ENCODE measurements at regions not wholly inside any gene's neighbourhood (a gene's known extent, or its start where the extent isn't known, plus 50 kb on each side); places are given as distances from the start of the nearest gene placed in this dataset.

DNA sequence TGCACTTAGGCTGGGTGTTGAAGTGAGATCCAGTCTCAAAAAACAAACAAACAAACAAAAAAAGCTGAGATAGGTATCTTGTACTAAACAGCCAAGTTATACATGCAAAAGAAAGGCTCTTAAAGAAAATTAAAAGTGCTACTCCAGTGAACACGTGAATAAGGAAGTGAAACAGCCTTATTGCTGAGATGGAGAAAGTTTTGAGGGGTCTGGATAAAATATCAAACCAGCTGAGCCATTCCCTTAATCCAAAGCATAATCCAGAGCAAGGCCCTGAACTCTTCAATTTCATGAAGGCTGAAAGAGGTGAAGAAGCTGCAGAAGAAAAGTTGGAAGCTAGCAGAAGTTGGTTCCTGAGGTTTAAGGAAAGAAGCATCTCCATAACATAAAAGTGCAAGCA, 360.5 kb upstream of the DAB1 start:
- DNase-seq, result no peak

DNA sequence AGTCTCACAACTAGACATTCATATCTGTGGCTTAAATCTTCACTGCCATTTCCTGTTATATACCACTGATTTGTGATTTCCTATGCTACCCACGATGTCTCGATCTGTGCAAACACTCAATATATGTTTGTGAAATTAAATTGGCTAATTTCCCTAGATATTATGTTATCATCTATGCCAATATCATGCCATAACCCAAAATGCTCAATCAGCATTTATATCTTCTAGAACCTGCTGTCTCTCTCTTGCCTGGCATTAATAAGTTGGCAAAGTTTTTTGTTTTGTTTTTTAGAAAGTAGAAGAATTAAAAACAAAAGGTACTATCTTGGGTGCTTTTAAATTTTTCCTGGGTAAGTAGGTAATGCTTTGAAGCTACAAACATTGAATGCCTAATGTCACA, 358.5 kb upstream of the DAB1 start:
- no peak for DNase-seq

DNA sequence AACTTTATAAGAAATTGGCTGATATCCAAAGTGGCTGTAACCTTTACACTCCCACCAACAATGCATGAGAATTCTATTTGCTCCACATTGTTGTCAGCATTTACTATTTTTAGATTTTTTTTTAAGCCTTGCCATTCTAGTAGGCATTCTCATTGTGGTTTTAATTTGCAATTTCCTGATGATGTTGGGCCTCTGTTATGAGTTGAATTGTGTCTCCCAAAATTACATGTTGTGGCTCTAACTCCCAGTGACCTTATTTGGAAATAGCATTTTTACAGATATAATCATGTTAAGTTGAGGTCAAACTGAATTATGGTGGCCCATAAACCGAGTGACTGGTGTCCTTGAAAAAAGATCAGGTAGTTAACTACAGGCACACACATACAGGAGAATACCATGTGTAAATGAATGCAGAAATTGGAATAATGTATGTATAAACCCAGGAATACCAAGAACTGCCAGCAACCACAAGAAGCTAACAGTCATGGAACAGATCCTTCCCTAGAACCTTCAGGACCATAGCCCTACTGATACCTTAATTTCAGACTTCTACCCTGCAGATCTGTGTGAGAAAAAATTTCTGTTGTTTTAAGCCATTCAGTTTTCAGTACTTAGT, 348.8 kb upstream of the DAB1 start:
- no peak for DNase-seq

DNA sequence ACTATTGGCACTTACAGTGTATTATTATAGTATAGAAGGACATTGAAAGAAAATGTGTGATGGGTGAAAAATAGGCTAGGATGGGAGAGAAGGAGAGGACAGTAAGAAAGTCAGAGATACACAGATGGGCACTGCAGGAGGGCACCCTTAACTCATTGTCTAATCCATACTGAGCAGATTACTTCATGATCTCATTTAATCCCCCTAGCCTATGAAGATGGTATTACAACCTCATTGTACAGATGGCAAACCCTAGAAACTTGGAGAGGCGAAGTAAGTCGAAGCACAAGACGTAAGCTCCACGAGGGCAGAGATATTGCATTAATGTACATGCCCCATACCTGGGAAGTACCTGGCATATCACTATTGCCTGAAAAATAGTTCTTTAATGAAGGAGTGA, 346.9 kb upstream of the DAB1 start:
- DNase-seq, result peak; percentile 1

DNA sequence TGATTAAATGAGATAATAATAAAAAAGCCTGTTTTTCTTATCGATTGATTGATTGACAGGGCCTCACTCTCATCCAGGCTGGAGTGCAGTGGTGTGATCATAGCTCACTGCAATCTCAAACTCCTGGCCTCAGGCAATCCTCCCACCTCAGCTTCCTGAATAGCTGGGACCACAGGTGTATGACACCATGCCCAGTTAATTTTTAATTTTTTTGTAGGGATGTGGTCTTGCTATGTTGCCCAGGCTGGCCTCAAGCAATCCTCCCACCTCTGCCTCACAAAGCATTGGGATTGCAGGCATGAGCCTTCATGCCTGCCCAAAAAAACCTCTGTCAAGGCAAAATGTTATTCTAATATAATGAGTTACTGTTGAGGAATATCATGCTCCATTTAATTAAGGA, 346.4 kb upstream of the DAB1 start:
- DNase-seq, result no peak

DNA sequence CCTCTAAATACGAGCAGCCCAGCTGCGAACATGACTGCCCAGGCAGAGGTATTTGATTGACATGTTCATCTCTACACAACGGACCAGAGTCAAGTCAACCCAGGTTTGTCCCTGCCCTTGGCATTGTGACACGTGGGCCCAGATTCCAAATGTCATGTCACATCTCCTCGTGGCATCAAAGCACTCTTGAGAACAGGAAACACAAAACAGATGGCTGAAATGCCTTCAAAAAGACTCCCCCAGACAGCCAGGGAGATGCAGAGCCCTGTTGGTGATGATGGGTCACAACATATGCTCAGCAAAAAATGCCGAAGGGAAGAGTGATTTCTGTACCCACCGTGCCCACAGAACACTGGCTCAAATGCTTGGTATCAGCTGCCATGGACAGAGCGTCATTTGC, 337.8 kb upstream of the DAB1 start:
- no peak for DNase-seq

DNA sequence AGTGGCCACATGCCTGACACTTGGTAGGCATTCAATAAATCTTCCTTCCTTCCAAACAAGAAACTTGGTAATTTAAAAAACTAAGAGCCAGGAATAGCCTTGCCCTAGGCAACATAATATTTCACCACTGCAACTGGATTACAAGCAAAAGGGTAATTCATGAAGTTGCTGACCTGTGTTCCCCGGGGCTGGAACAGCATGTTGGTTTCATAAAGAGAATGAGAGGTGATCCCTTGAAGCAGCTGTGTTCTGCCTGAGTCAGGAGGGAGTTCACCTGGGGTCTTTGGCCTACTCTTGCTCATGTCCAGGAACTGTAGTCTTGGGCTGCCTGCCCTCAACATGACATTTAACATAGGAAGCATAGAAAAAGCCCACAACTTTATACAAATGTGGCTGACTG, 329.0 kb upstream of the DAB1 start:
- DNase-seq, result no peak

DNA sequence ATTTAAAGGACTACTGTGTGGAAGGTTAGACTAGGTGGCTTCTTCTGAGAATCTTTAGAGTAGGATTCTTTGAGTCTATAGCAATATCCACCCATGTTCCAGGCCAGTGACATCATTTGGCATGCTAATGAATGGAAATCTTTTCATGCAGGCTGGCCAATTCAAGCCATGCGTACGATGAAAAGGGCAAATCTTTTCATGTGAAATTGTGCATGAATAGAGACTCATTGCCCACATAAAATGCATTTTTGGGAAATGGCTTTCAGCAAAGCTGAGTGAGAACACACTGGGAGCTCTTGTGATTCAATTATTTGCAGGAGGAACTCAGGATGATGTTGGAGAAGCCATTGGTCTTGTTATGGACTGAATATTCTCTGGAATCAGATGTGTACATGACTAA, 324.9 kb upstream of the DAB1 start:
- no peak for DNase-seq

DNA sequence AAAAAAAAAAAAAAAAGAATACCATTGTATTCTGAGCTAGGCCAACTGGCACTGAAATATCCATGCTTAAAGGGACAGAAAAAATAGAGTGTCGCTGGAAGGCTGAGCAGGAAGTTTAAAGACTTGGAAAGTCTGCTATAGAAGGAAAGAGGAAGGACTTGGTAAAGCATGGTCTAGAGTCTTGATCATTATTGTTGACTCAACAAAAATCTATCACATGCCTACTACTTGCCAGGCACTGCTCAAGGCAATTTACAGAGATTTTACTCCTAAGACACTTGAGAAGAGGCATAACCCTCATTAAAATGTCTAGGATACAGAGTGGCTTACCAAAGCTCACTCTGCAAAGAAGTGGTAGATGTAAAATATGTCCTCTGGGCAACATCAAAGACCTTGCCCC, 324.0 kb upstream of the DAB1 start:
- no peak for DNase-seq

DNA sequence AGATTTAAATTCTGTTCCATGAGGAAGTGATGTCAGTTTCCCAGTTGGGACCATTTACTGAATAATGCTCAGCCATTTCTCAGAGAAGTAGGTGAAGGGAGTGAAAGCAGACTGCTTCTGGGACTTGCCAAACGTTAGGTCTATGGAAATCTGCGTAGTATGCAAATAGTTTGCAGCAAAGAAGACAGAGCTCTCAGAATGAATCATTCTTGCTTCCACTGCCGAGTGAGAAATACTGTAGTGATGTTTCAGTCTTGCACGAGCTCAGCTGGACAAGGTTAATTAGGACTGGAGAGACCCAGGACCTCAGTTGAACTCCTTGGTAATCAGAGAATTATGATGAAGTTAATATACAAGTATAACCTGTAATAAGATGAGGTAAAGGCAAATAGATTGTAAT, 317.7 kb upstream of the DAB1 start:
- no peak for DNase-seq

DNA sequence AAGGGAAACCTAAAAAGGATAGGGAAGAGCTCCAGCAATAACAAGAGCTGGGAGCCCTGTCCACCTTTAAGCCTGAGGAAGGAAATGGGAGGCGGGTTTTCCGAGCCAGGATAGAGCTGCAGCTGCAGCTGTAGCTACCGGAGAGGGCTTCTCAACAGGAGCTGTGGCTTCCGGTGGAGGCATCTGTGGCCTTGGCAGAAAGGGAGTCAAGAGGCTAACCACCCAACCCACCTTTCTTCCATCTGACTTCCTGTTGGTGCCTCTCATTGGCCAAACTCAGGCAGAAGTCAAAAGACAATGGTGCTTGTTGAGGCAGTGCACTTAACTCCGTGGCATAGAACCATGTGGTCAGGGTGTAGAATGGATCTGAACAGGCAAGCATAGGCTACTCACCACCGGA, 313.1 kb upstream of the DAB1 start:
- DNase-seq, result no peak

DNA sequence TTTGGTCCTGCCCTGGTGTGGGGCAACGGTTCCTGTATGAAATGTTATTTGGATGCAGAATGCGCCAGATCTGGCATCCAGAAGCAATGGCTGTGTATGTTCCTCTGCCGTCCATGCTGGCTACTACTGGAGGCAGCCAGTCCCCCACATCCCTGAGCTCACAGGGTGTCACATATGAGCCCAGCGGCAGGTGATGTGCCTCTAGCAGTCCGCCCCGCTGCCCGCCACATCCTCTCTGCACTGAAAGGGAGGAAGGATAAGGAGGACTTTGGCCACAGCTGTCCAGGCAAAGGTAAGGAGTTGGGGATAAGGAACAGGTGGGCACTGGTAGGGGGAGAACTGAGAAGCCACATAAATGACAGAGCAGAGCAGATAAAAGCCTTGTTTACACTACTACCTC, 305.3 kb upstream of the DAB1 start:
- no peak for DNase-seq

DNA sequence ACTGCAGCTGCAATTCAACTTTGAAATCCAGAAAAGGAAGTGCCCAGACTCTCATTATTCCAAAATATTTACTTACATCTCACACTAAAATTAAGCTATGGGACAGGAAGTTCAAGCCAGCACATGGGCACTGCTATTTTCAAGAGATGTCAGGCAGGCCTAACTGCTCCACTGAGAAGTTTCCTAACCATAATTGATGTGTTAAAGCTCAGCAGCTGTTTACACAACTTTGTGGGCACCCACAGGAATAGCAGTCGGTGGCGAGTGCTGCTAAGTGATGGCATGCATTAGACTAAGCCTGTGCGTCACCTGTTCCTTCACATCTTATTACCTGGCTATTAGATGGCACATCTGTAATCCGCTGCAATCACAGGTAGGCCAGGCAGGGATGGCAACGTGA, 303.3 kb upstream of the DAB1 start:
- no peak for DNase-seq

DNA sequence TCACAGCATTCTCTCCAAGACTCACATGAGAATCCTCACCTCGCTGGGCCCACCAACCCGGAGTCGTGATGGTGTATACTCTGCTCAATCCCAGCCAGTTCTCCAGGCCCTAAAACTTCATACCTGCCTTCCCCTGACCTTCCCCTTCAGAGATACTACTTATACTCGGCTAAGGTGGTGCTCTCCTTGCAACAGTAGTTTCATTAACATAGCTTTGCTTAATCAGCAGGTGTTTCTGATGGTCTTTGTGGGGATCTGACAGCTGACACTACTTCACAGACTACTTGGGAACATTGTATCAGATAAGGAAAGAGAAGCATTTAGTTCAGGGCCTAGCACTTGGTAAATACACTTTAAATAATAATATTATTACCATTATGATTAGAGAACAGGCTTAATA, 301.5 kb upstream of the DAB1 start:
- DNase-seq, result no peak

DNA sequence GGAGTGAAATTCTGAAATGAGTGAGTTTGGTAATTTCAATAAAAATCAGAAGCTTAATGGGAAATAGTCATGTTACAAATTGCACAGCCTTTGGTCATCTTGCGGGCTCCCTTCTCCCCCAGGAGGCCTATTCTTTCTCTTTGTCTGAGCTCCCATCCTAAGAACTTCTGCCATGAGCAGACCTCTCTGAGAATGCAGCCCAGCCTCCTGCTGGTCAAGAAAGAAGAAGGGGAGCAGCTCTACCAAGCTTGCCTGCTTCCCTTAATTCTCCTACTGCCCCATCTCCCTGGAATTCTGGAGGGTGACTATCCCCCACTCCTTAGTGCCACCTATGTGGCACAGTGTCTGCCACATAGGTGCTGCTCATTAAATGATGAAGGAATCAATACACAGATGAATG, 300.7 kb upstream of the DAB1 start:
- no peak for DNase-seq

DNA sequence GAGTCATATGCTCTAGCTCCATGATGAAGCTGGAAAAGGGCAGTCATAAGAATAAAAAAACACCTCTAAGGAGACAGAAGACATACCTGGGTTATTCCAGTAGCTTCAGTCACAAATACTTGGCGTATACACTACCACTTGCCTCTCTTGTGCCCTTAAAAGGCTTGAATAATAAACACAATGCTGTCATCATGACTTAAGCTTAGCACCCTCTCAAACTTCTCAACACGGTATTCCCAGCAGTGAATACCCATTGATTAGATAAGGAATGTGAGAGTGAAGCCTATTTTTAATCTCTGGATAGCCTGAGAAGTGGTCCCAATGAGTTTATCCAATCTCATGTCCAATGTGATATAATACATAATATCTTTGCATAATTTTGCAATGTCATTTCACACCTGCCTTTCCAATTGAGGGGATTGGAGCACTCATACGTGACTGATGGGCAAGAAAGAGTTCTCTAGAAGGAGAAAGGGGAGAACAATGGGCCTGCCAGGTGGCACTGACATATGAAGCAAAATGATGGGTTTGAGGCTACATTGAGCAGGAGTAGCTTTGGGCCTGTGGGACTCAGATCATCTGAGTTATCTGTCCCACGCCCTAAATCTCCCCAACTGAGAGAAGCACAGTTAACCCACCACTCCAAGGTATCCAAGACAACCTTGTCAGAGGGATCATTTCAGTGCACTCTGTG, 298.6 kb upstream of the DAB1 start:
- no peak for DNase-seq

DNA sequence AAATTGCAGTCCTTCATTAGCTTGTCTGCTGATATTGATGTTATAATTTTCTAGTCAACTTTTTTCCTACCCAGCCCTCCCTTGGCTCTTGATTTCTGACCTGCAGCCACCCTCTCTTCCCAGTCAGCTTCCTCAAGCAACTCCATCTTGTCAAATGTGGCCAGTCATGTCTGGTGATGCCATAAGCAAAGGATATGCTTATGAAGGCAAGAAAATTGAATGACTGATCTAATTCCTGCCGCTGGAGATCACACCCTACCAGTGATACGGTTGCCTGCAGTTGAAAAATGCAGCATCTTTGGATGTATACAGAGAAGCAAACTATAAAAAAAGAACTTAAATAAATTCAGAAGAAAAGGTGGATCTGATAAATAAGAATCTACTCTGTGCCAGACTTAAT, 297.1 kb upstream of the DAB1 start:
- no peak for DNase-seq

DNA sequence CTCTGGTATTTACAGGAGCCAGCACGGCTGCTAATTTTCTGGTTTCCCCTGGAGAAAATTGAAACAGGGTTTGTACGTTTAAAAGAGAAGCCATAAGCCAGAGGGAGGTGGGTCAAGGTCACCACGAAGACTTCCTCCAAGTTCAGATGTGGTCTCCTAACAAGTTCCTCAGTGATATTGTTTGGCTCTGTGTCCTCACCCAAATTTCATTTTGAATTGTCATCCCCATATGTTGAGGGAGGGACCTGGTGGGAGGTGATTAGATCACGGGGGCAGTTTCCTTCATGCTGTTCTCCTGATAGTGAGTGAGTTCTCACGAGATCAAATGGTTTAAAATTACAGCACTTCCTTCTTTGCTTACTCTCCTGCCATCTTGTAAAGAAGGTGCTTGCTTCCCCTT, 295.4 kb upstream of the DAB1 start:
- DNase-seq, result no peak

DNA sequence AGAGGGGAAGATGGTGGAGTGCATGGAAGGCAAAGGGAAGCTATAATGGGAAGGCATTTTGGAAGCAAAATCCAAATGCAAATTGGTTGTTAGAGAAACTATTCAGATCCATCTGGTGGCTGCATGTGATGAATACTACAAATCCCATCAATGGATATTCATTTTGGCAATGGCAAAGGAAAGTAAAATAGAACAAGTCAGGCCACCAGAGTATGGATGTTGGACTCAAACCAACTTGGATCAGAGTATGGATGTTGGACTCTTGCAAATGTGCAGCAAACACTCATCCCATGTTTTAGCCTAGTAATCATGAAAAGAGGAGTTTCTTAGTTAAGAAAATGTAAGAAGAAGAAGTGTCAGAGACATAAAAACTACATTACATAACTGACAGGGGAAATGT, 289.6 kb upstream of the DAB1 start:
- DNase-seq, result no peak

DNA sequence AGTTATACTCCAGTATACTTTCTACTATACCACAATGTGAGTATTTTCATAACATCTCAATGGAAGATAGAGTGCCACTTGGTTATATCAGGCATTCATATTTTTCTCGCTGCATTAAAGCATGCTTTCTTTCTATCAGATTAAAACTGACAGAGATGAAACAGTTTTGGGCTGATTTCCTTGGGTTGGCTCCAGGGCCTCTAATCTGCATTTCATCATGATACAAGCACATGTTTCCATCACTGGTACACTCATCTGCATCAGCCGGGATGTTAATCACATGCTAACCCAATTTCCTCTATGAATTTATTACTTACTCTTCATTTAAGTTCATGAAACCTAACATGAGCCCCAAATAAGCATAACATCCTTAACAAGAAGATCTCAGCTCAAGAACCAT, 289.0 kb upstream of the DAB1 start:
- no peak for DNase-seq

DNA sequence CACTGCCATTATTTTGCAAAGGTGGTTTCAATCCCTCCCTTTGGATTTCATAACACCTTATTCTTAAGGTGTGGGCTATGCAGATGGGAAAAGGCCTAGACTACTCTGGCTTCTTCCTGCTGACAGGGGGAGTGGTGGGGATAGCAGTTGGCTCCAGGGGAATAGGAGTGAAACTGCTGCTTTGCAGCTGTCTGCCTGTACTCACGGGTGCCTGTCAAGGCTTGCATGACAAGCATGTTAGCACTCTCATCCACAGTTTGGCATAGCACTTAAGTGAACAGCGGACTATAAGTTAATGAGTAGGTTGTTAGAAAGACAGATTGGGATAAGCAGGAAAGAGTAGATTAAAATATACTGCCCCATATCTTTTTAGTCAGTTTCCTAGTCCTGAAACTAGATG, 287.5 kb upstream of the DAB1 start:
- DNase-seq, result no peak

DNA sequence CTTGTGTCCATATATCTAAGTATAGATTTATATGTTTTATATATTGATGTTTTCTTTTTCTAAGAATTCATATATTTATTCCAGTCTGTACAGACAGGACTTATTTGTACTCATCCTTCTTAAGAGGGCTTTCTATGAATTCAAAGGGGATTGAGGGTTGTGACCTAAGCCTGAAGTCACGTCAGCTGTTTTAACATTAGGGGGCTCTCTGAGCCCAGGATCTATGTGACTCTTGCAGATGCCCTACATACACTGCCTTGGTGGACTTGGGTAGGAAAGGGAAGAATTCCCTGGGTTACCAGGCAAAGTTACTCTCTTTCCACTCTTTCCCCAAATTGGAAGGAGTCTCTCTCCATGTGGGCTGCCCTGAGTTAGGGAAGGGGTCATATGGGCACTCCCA, 283.8 kb upstream of the DAB1 start:
- no peak for DNase-seq

DNA sequence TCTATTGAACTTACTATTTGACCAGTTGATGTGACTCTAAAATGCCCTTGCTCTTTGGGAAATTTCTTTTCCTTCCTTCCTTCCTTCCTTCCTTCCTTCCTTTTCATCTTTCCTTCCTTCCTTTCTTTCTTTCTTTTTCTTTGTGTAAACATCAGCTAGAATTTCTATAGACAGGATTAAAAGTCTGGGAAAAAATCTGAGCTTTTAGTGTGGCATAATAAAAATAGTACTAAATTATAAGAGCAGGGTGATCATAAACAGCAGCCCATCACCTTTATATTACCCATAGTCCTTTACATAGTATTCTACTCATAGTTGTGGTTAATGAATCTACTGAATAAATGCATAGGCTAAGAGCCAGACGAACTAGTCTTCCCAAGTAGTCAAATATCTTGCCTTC, 281.0 kb upstream of the DAB1 start:
- no peak for DNase-seq

DNA sequence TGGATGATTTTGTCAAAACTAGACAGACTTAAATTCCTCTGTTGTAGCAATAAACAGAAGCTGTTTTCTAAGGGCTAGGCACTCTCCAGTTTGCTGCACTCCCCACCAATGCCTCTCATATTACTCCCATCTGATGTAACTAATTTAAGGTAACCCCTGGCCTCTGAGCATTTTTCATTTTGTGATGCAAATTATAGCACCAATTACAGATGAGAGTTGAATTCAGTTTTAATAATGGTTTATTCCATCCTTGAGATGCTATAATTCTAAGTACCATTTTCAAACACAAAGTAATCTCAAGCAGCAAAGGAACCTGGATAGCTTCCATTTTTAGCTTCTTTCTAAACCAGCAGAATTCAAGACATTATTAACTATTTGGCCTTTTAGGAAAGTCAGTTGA, 280.4 kb upstream of the DAB1 start:
- DNase-seq, result no peak

DNA sequence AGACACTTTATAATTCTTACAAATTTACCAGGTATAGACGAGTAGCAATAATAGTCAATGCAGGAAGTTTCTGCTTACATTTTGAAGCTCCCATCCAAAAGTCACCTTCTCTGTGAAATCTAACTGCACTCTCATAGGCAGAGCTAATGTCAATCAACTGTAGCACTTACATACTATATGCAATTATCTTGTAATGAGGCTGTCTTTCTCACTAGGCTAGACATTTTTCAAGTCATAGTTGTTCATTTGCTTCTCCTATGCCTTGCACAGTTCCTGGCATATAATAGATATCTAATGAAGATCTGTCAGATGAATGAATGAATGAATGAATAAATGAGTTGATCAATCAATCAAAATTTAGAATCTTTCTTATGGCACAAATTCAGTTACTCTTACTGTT, 273.0 kb upstream of the DAB1 start:
- DNase-seq, result no peak

DNA sequence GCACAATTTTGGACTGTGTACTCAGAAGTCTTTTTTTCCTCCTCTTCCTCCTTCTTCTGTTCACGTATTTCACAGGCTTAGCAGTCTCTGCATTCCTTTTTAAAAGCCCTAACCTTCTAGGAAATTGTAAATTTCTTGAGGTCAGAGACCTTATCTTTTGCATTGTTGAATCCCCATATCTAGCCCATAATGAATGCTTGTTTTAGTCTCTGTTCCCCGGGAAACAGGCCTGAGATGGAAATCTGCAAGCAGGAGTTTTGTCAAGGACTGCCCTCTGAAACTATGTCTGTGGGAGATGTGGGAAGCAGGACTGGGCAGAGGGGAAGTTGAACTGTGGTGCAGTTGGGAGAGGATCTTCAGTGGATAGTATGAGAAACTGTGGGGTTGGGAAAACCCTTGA, 272.2 kb upstream of the DAB1 start:
- DNase-seq, result no peak
